Neural cell (in vitro differentiated cells): ENCODE measurements at regions not wholly inside any gene's neighbourhood (a gene's known extent, or its start where the extent isn't known, plus 50 kb on each side); places are given as distances from the start of the nearest gene placed in this dataset.

Experiments used
- EP300 ChIP-seq: fragments of 450-650 bp; conservative IDR thresholded peaks from 2 replicates; pipeline ENCODE4 v1.6.1; 2014; ENCODE audit warnings: antibody characterized with exemption, mild to moderate bottlenecking, moderate library complexity; ENCODE audit not compliant: poor library complexity, severe bottlenecking
- EZH2 ChIP-seq: fragments of 200-600, 300-800 bp; shearing (Covaris generic), sonication (generic); IDR thresholded peaks from 2 replicates; pipeline ENCODE4 v1.6.1; 2014; ENCODE audit warnings: antibody characterized with exemption, low read length, borderline replicate concordance, mild to moderate bottlenecking; ENCODE audit not compliant: insufficient read depth, poor library complexity, severe bottlenecking
- MXI1 ChIP-seq: fragments of 450-650 bp; conservative IDR thresholded peaks from 2 replicates; pipeline ENCODE4 v1.6.1; 2014; ENCODE audit warnings: antibody characterized with exemption, mild to moderate bottlenecking; ENCODE audit not compliant: poor library complexity, severe bottlenecking
- POLR2AphosphoS5 ChIP-seq: IDR thresholded peaks from 2 replicates; pipeline ENCODE4 v1.6.1; 2012
- RAD21 ChIP-seq: fragments of 450-650 bp; conservative IDR thresholded peaks from 2 replicates; pipeline ENCODE4 v1.6.1; 2014; ENCODE audit warnings: antibody characterized with exemption, mild to moderate bottlenecking, moderate library complexity
- SMC3 ChIP-seq: fragments of 450-650 bp; conservative IDR thresholded peaks from 2 replicates; pipeline ENCODE4 v1.6.1; 2014; ENCODE audit warnings: antibody characterized with exemption, mild to moderate bottlenecking, moderate library complexity; ENCODE audit not compliant: poor library complexity
- TAF1 ChIP-seq: IDR thresholded peaks from 2 replicates; pipeline ENCODE4 v1.6.1; 2012; ENCODE audit warnings: low read depth
- TF ChIP-seq, protein P1 (sequence below): fragments of 450-650 bp; IDR thresholded peaks from 2 replicates; pipeline ENCODE4 v1.5.1; 2014; ENCODE audit warnings: antibody characterized with exemption, mild to moderate bottlenecking, moderate library complexity; ENCODE audit not compliant: poor library complexity, severe bottlenecking
- TF ChIP-seq, protein P2 (sequence below): IDR thresholded peaks from 2 replicates; pipeline ENCODE4 v1.6.1; 2012; ENCODE audit warnings: borderline replicate concordance

DNA sequence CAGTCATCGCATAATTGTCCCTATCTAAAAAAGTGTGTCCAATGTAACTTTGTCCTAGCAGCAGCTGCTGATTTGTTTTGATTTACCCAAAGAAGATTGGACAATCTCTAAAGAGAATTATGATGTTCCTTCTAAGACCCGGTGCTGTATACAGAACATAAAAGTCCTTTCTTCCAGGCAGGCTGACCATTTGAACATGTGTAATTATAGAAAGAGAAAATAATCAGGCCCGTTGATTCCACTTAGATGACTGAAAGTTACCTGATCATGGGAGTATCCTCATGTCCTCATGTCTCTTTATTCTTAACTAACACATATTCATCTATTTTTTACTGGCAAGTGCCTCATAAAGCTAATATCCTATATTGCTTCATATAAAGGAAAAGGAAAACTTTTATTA lies 164.1 kb upstream of the MRPS30 start:
- TF ChIP-seq, protein P1, sequence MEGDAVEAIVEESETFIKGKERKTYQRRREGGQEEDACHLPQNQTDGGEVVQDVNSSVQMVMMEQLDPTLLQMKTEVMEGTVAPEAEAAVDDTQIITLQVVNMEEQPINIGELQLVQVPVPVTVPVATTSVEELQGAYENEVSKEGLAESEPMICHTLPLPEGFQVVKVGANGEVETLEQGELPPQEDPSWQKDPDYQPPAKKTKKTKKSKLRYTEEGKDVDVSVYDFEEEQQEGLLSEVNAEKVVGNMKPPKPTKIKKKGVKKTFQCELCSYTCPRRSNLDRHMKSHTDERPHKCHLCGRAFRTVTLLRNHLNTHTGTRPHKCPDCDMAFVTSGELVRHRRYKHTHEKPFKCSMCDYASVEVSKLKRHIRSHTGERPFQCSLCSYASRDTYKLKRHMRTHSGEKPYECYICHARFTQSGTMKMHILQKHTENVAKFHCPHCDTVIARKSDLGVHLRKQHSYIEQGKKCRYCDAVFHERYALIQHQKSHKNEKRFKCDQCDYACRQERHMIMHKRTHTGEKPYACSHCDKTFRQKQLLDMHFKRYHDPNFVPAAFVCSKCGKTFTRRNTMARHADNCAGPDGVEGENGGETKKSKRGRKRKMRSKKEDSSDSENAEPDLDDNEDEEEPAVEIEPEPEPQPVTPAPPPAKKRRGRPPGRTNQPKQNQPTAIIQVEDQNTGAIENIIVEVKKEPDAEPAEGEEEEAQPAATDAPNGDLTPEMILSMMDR, result no peak
- TF ChIP-seq RAD21 (no peak), EZH2 (no peak), SMC3 (no peak), POLR2AphosphoS5 (no peak), EP300 (no peak), MXI1 (no peak), TAF1 (no peak)
- TF ChIP-seq, protein P2, sequence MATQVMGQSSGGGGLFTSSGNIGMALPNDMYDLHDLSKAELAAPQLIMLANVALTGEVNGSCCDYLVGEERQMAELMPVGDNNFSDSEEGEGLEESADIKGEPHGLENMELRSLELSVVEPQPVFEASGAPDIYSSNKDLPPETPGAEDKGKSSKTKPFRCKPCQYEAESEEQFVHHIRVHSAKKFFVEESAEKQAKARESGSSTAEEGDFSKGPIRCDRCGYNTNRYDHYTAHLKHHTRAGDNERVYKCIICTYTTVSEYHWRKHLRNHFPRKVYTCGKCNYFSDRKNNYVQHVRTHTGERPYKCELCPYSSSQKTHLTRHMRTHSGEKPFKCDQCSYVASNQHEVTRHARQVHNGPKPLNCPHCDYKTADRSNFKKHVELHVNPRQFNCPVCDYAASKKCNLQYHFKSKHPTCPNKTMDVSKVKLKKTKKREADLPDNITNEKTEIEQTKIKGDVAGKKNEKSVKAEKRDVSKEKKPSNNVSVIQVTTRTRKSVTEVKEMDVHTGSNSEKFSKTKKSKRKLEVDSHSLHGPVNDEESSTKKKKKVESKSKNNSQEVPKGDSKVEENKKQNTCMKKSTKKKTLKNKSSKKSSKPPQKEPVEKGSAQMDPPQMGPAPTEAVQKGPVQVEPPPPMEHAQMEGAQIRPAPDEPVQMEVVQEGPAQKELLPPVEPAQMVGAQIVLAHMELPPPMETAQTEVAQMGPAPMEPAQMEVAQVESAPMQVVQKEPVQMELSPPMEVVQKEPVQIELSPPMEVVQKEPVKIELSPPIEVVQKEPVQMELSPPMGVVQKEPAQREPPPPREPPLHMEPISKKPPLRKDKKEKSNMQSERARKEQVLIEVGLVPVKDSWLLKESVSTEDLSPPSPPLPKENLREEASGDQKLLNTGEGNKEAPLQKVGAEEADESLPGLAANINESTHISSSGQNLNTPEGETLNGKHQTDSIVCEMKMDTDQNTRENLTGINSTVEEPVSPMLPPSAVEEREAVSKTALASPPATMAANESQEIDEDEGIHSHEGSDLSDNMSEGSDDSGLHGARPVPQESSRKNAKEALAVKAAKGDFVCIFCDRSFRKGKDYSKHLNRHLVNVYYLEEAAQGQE, result no peak
